Stimulated activated memory B cell treated with anti-CD40 and anti-IgM and Interleukin-4, amounts not matched to agents 10 μg/mL and 1 μg/mL and 100 μg/mL, for 72 hours (primary cell): ENCODE measurements at regions not wholly inside any gene's neighbourhood (a gene's known extent, or its start where the extent isn't known, plus 50 kb on each side); places are given as distances from the start of the nearest gene placed in this dataset.

Source experiments
- ATAC-seq: fragments of 150-1000 bp; cut with Tn5 transposase; 2 replicates; pipeline ENCODE4 v1.10.0; 2021
- H3K27ac Mint-ChIP-seq: one replicate; pipeline ENCODE4 v1.8.0; 2022; ENCODE audit warnings: mild to moderate bottlenecking, mixed read lengths
- H3K27me3 Mint-ChIP-seq: one replicate; pipeline ENCODE4 v1.8.0; 2022; ENCODE audit warnings: mixed read lengths
- H3K36me3 Mint-ChIP-seq: one replicate; pipeline ENCODE4 v1.8.0; 2022; ENCODE audit warnings: mixed read lengths
- H3K4me1 Mint-ChIP-seq: one replicate; pipeline ENCODE4 v1.8.0; 2022; ENCODE audit warnings: mixed read lengths
- H3K4me3 Mint-ChIP-seq: one replicate; pipeline ENCODE4 v1.8.0; 2022; ENCODE audit warnings: mild to moderate bottlenecking, moderate library complexity, mixed read lengths
- H3K9me3 Mint-ChIP-seq: one replicate; pipeline ENCODE4 v1.8.0; 2022; ENCODE audit warnings: mixed read lengths

GRCh38 chr7:55285665-55286064 is 79.5 kb upstream of the LANCL2 start:
- H3K27me3 Mint-ChIP-seq, result no peaks in the 10 kb centered on the region

DNA sequence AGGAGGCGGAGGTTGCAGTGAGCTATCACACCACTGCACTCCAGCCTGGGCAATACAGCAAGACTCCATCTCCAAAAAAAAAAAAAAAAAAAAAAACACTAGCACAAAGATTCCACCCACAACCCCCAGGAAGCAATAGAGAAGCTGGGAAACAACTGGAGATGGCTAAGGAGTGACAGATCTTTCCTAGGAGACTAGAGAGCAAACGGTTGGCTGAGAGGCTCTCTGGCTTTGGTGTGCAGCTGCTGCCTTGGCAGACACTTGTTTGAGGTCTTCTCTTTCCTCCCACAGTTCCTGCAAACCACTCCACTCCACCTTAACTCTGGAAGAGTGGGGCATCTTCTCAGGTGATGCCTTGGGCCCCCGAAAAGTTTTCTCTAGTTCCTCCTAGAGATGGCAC is 78.5 kb upstream of the LANCL2 start:
- H3K9me3 Mint-ChIP-seq, result no peaks in the 10 kb centered on the region
- H3K27me3 Mint-ChIP-seq, result no peaks in the 10 kb centered on the region
- H3K36me3 Mint-ChIP-seq, result no peaks in the 10 kb centered on the region
- no peak overlapping the region for H3K4me3 Mint-ChIP-seq
- no peak overlapping the region for H3K27ac Mint-ChIP-seq
- no peak for ATAC-seq
- H3K4me1 Mint-ChIP-seq, result no peaks in the 10 kb centered on the region

More at GRCh38 chr7:55285665-55286064, 79.5 kb upstream of the LANCL2 start:
- Mint-ChIP-seq H3K9me3 (no peaks in the 10 kb centered on the region), H3K4me1 (no peaks in the 10 kb centered on the region), H3K27ac (no peak overlapping the region), H3K4me3 (no peak overlapping the region), H3K36me3 (no peaks in the 10 kb centered on the region)
- ATAC-seq, result no peak

DNA sequence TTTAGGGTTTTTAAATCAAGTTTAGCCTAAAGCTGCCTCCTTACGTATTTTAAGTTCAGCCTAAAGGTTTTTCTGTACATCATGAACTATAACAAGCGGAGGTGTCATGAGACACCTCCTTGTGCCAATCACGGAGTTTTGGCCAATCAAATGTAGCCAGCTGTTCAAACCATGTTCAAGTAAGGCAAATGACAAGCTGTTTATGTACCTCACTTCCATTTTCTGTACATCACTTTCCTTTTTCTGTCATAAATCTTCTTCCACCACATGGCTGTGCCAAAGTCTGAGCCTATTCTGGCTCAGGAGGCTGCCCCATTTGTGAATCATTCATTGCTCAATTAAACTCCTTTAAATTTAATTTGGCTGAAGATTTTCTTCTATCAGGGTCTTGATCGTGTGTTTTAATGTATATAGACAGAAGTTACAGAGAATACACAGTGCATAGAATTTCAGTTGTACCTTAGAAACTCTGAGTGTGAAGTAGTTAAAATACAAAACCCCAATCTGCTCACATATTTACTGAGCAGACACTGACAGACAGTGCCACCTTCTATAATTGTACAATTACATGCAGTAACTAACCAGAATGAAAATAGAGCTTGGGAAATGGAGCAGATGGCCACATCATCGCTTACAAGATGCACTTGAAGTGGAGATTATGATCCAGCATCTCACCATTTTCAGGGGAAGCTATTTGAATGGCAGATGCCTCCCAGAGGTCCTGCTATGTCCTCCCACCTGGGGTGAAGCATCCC is 76.9 kb upstream of the LANCL2 start:
- no peak overlapping the region for H3K4me3 Mint-ChIP-seq

DNA sequence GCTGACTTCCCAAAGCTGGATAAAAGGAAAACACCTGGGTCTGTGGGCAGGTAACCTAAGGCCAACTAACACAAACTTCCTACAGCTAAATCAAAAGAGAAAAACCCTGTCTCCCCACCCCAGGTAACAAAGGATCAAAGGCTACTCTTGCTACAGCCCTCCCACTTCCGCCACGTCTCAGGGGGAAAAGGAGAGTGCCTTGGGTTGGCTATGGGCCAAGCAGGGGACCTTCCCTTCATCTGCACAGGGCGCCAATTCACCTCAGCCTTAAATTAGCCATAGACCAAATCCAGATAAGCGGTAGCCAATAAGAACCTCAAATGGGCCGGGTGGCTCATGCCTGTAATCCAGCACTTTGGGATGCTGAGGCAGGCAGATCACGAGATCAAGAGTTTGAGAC is 69.1 kb upstream of the LANCL2 start:
- Mint-ChIP-seq H3K36me3 (no peaks in the 10 kb centered on the region), H3K9me3 (no peaks in the 10 kb centered on the region), H3K27me3 (peaks cover 49% of the 10 kb centered on the region), H3K4me3 (no peak overlapping the region), H3K4me1 (no peaks in the 10 kb centered on the region), H3K27ac (no peak overlapping the region)
- no peak for ATAC-seq

More for the DNA sequence above, 76.9 kb upstream of the LANCL2 start:
- H3K36me3 Mint-ChIP-seq, result no peaks in the 10 kb centered on the region
- ATAC-seq, result no peak
- H3K9me3 Mint-ChIP-seq, result no peaks in the 10 kb centered on the region
- H3K27ac Mint-ChIP-seq, result no peak overlapping the region
- H3K27me3 Mint-ChIP-seq, result no peaks in the 10 kb centered on the region
- no peaks in the 10 kb centered on the region for H3K4me1 Mint-ChIP-seq

DNA sequence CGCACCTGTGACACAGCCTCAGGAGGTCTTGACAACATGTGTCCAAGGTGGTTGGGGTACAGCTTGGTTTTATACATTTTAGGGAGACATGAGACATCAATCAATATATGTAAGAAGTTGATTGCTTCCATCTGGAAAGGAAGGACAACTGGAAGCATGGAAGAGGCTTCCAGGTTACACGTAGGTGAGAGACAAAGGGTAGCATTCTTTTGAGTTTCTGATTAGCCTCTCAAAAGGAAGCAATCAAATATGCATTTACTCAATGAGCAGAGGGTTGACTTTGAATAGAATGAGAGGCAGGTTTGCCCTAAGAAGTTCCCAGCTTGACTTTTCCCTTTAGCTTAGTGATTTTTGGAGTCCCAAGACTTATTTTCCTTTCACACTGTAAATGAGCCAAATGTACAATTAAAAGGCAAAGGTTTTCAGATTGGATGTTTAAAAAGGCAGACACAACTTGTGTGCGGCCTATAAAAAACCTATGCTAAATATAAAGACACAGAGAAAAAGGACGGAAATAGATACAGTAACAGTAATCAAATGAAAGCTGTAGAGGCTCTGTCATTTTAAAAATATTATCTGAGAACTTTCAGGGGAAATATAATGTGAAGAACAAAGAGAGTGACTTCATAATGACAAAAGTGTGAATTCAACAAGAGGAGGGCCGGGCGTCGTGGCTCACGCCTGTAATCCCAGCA is 65.7 kb upstream of the LANCL2 start:
- H3K9me3 Mint-ChIP-seq, result no peaks in the 10 kb centered on the region
- peaks cover 60% of the 10 kb centered on the region for H3K27me3 Mint-ChIP-seq
- H3K27ac Mint-ChIP-seq, result no peak overlapping the region
- H3K4me3 Mint-ChIP-seq, result no peak overlapping the region
- peaks cover 14% of the 10 kb centered on the region for H3K4me1 Mint-ChIP-seq
- H3K36me3 Mint-ChIP-seq, result no peaks in the 10 kb centered on the region
- ATAC-seq, result no peak

GRCh38 chr7:55303220-55303619 is 61.9 kb upstream of the LANCL2 start:
- Mint-ChIP-seq H3K4me1 (peaks cover 21% of the 10 kb centered on the region), H3K36me3 (no peaks in the 10 kb centered on the region), H3K27me3 (peaks cover 69% of the 10 kb centered on the region), H3K9me3 (no peaks in the 10 kb centered on the region), H3K27ac (no peak overlapping the region), H3K4me3 (no peak overlapping the region)
- ATAC-seq, result no peak

DNA sequence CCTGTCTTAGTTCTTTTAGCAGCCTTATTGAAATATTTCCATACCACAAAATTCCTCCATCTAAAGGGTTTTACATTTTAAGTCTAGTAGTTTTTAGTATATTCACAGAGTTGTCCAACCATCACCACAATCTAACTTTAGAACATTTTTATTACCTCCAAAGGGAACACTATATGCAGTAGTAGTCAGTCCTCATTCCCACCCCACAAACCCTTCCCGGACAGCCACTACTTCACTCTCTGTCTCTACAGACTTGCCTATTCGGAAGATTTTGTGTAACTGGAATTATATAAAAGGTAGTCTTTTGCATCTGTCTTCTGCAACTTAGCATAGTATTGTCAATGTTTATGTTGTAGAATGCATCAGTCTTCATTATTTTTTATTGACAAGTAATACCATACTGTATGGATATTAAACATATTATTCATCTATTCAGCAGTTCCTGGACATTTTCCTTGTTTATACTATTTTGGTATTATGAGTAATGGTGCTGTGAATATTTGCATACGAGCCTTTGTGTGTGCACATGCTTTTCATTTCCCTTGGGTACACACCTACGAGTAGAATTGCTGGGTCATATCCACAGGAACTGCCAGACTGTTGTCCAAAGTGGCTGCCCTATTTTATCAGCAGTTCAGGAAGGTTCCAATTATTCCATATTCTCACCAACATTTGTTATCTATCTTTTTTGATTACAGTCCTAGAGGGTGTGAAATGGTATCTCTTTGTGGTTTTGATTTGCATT is 60.9 kb upstream of the LANCL2 start:
- Mint-ChIP-seq H3K9me3 (no peaks in the 10 kb centered on the region), H3K27ac (no peak overlapping the region), H3K36me3 (no peaks in the 10 kb centered on the region), H3K4me3 (no peak overlapping the region), H3K27me3 (peaks cover 62% of the 10 kb centered on the region), H3K4me1 (peaks cover 29% of the 10 kb centered on the region)
- no peak for ATAC-seq

GRCh38 chr7:55305135-55305534 is 60.0 kb upstream of the LANCL2 start:
- no peak overlapping the region for H3K4me3 Mint-ChIP-seq
- H3K36me3 Mint-ChIP-seq, result no peaks in the 10 kb centered on the region
- H3K27me3 Mint-ChIP-seq, result peaks cover 58% of the 10 kb centered on the region
- no peak for ATAC-seq
- H3K9me3 Mint-ChIP-seq, result peaks cover under 1% of the 10 kb centered on the region
- peaks cover 35% of the 10 kb centered on the region for H3K4me1 Mint-ChIP-seq
- no peak overlapping the region for H3K27ac Mint-ChIP-seq

- peaks cover 55% of the 10 kb centered on the region for H3K27me3 Mint-ChIP-seq
- H3K27ac Mint-ChIP-seq, result no peak overlapping the region
- no peak overlapping the region for H3K4me3 Mint-ChIP-seq
- H3K9me3 Mint-ChIP-seq, result peaks cover 9% of the 10 kb centered on the region
- ATAC-seq, result no peak
- no peaks in the 10 kb centered on the region for H3K36me3 Mint-ChIP-seq
- H3K4me1 Mint-ChIP-seq, result peaks cover 35% of the 10 kb centered on the region
Observed at GRCh38 chr7:55306331-55306730, 58.8 kb upstream of the LANCL2 start.

DNA sequence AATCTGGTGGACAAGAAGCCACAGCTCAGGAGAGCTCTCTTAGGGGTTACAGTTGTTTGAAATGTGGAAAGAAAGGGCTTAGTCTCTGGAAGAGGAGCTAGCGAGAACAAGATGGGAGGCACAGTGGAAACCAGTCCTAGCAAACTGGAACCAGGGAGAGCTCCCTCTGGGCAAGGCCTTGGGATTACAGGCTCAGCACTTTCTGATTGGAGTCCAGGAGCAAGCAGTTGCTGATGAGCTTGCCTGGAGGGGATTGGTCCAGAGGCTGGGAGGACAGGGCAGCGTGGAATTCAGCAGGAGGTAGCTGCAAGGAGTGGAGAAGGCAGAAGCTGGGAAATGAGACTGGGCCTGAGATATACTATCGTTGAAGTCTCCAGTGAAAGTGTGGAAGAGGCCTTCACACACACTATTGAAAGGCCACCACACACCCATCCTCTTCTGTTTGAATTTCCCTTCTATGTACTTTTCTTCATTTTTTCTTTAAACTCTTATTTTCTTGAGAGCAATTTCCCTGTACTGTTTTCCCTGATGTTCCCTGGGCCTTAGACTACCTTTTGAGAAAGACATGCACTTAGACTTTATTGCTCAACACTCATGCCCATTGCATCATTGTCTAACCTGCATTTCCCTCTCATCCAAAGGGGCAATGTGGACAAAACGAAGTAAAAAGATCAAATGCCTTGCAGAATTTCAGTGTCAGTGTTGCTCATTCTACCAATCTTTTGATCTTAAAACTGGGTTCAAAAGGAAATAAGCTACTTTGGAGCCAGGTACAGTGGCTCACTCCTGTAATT is 57.8 kb upstream of the LANCL2 start:
- no peak overlapping the region for H3K4me3 Mint-ChIP-seq
- no peaks in the 10 kb centered on the region for H3K36me3 Mint-ChIP-seq
- ATAC-seq, result no peak
- H3K9me3 Mint-ChIP-seq, result peaks cover 9% of the 10 kb centered on the region
- peaks cover 35% of the 10 kb centered on the region for H3K4me1 Mint-ChIP-seq
- H3K27me3 Mint-ChIP-seq, result peaks cover 49% of the 10 kb centered on the region
- H3K27ac Mint-ChIP-seq, result no peak overlapping the region

DNA sequence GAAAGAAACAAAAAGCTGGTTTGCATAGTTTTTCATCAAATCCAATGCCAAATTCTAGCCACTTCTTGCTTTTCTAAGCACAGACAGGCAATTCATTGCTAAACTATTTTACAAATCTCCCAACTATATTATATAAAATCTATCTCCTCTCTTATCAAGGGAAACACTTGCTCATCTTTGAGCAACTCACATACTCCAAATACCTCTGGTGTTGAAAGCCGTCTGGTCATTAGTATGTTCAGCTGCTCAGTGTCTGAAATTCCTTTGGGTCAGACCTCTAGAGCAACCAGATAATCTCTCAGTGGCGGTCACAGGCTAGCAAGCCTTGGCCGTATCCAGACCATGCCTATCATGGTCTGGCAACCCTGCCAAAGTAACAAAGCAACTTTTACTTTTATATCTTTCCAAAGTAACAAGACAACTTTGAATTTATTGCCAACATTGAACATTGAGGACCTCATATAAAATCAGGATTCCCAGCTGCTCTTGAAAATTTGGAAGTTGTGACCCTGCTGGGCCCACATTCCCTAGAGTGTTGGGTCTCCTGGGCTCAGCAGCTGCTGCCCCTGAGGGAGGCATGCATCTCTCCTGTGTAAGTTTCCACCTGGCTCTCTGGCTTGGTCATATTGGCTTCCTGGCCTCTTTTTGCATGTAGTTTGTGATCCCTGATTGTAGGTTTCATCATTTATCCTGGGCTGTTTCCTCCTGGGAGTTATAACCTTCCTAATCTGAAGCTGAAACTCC is 56.8 kb upstream of the LANCL2 start:
- ATAC-seq, result no peak
- H3K36me3 Mint-ChIP-seq, result no peaks in the 10 kb centered on the region
- H3K9me3 Mint-ChIP-seq, result peaks cover 9% of the 10 kb centered on the region
- peaks cover 48% of the 10 kb centered on the region for H3K27me3 Mint-ChIP-seq
- H3K27ac Mint-ChIP-seq, result peak overlapping the region; percentile 38
- H3K4me3 Mint-ChIP-seq, result no peak overlapping the region
- peaks cover 32% of the 10 kb centered on the region for H3K4me1 Mint-ChIP-seq

GRCh38 chr7:55309040-55309991 is 55.8 kb upstream of the LANCL2 start:
- H3K27ac Mint-ChIP-seq, result peak overlapping the region; percentile 38
- H3K36me3 Mint-ChIP-seq, result no peaks in the 10 kb centered on the region
- no peak overlapping the region for H3K4me3 Mint-ChIP-seq
- peaks cover 22% of the 10 kb centered on the region for H3K4me1 Mint-ChIP-seq
- H3K9me3 Mint-ChIP-seq, result peaks cover 9% of the 10 kb centered on the region
- peaks cover 38% of the 10 kb centered on the region for H3K27me3 Mint-ChIP-seq
- peak; percentile 90 for ATAC-seq

- Mint-ChIP-seq H3K4me3 (no peak overlapping the region), H3K36me3 (no peaks in the 10 kb centered on the region), H3K27ac (no peak overlapping the region), H3K4me1 (peaks cover 13% of the 10 kb centered on the region), H3K27me3 (peaks cover 28% of the 10 kb centered on the region), H3K9me3 (peaks cover 9% of the 10 kb centered on the region)
- no peak for ATAC-seq
Observed at GRCh38 chr7:55310287-55311025, 54.7 kb upstream of the LANCL2 start.
